DMS53 treated with DMSO at 0.1 percent for 48 hours (cell line): ENCODE measurements at regions not wholly inside any gene's neighbourhood (a gene's known extent, or its start where the extent isn't known, plus 50 kb on each side); places are given as distances from the start of the nearest gene placed in this dataset.
A peak's percentile ranks its signal among the peaks of the same experiment; 100 is the strongest.

Experiments used
- DNase-seq: peaks from one replicate; lab custom pipeline; 2025; ENCODE audit not compliant: unreplicated experiment; lab: John Stamatoyannopoulos, UW

GRCh38 chr4:159443975-159444374, 341.1 kb downstream of the RAPGEF2 start:
- DNase-seq: no peak

- DNase-seq: no peak
Observed at GRCh38 chr4:159444678-159445077, 341.8 kb downstream of the RAPGEF2 start.

GRCh38 chr4:159445692-159446091, 342.8 kb downstream of the RAPGEF2 start:
- DNase-seq: no peak

- peak; percentile 54 for DNase-seq
Observed at GRCh38 chr4:159446266-159446976, 343.5 kb downstream of the RAPGEF2 start.

- DNase-seq: no peak
Observed at GRCh38 chr4:159447296-159447695, 344.4 kb downstream of the RAPGEF2 start.

- DNase-seq: no peak
Observed at GRCh38 chr4:159451006-159451405, 348.1 kb downstream of the RAPGEF2 start.

GRCh38 chr4:159455675-159456237, 352.9 kb downstream of the RAPGEF2 start:
- DNase-seq: peak; percentile 36

GRCh38 chr4:159460371-159460770, 357.5 kb downstream of the RAPGEF2 start:
- no peak for DNase-seq

GRCh38 chr4:159463235-159463634, 360.4 kb downstream of the RAPGEF2 start:
- DNase-seq: no peak

- DNase-seq: no peak
Observed at GRCh38 chr4:159464302-159464701, 361.4 kb downstream of the RAPGEF2 start.

- DNase-seq: no peak
Observed at GRCh38 chr4:159476886-159477285, 374.0 kb downstream of the RAPGEF2 start.

- DNase-seq: no peak
Observed at GRCh38 chr4:159480826-159481225, 377.9 kb downstream of the RAPGEF2 start.

GRCh38 chr4:159481936-159482335, 379.1 kb downstream of the RAPGEF2 start:
- no peak for DNase-seq

GRCh38 chr4:159483110-159483781, 380.4 kb downstream of the RAPGEF2 start:
- no peak for DNase-seq

GRCh38 chr4:159483782-159484741, 381.2 kb downstream of the RAPGEF2 start:
- DNase-seq: no peak

- no peak for DNase-seq
Observed at GRCh38 chr4:159484864-159485263, 382.0 kb downstream of the RAPGEF2 start.

- DNase-seq: peak; percentile 25
Observed at GRCh38 chr4:159487284-159487747, 384.4 kb downstream of the RAPGEF2 start.

- no peak for DNase-seq
Observed at GRCh38 chr4:159489646-159490045, 386.8 kb downstream of the RAPGEF2 start.

- DNase-seq: no peak
Observed at GRCh38 chr4:159495515-159496236, 392.8 kb downstream of the RAPGEF2 start.

- DNase-seq: no peak
Observed at GRCh38 chr4:159496248-159496647, 393.4 kb downstream of the RAPGEF2 start.
